GM23248 (cell line): ENCODE measurements at regions not wholly inside any gene's neighbourhood (a gene's known extent, or its start where the extent isn't known, plus 50 kb on each side); places are given as distances from the start of the nearest gene placed in this dataset.

Experiments
- DNase-seq: peaks from one replicate; pipeline ENCODE4 v3.0.0-alpha.2; 2015
- H2AFZ ChIP-seq: fragments of 200-600 bp; sonication (generic); 2 replicates; pipeline ENCODE4 v1.6.1; 2016; ENCODE audit warnings: antibody characterized with exemption
- H3F3A ChIP-seq: fragments of 200-600 bp; sonication (generic); 2 replicates; pipeline ENCODE4 v1.6.1; 2016; ENCODE audit warnings: mild to moderate bottlenecking, antibody characterized with exemption, mixed run types; ENCODE audit not compliant: insufficient read depth
- H3K27ac ChIP-seq: fragments of 200-600 bp; sonication (generic); 2 replicates; pipeline ENCODE4 v1.5.1; 2016; ENCODE audit warnings: mild to moderate bottlenecking
- H3K27me3 ChIP-seq: fragments of 200-600 bp; sonication (generic); replicated peaks from 2 replicates; pipeline ENCODE4 v1.6.1; 2016; ENCODE audit warnings: mild to moderate bottlenecking; ENCODE audit not compliant: insufficient read depth
- H3K36me3 ChIP-seq: fragments of 200-600 bp; sonication (generic); 2 replicates; pipeline ENCODE4 v1.6.1; 2016; ENCODE audit warnings: low read depth, mild to moderate bottlenecking
- H3K4me1 ChIP-seq: fragments of 200-600 bp; sonication (generic); 2 replicates; pipeline ENCODE4 v1.6.1; 2016; ENCODE audit warnings: mild to moderate bottlenecking; ENCODE audit not compliant: insufficient read depth
- H3K4me2 ChIP-seq: fragments of 200-600 bp; sonication (generic); one replicate; pipeline ENCODE4 v1.6.1; 2016; ENCODE audit warnings: mild to moderate bottlenecking; ENCODE audit not compliant: unreplicated experiment
- H3K4me3 ChIP-seq: fragments of 200-600 bp; sonication (generic); 2 replicates; pipeline ENCODE4 v1.5.1; 2016; ENCODE audit warnings: mild to moderate bottlenecking
- H3K79me2 ChIP-seq: fragments of 200-600 bp; sonication (generic); 2 replicates; pipeline ENCODE4 v1.6.1; 2016; ENCODE audit warnings: mild to moderate bottlenecking; ENCODE audit not compliant: insufficient read depth
- H3K9ac ChIP-seq: fragments of 200-600 bp; sonication (generic); 2 replicates; pipeline ENCODE4 v1.6.1; 2016; ENCODE audit warnings: mild to moderate bottlenecking
- H3K9me2 ChIP-seq: fragments of 200-600 bp; sonication (generic); 2 replicates; pipeline ENCODE4 v1.6.1; 2016; ENCODE audit warnings: mixed run types, mild to moderate bottlenecking, moderate library complexity; ENCODE audit not compliant: insufficient read depth
- H3K9me3 ChIP-seq: fragments of 200-600 bp; sonication (generic); one replicate; pipeline ENCODE4 v1.6.1; 2017; ENCODE audit warnings: low read depth
- H4K20me1 ChIP-seq: fragments of 200-600 bp; sonication (generic); 2 replicates; pipeline ENCODE4 v1.6.0; 2016; ENCODE audit not compliant: insufficient read depth
- EZH2 ChIP-seq: fragments of 200-600 bp; sonication (generic); IDR thresholded peaks from 2 replicates; pipeline ENCODE4 v1.6.1; 2018; ENCODE audit warnings: antibody characterized with exemption, mild to moderate bottlenecking; ENCODE audit not compliant: insufficient read depth, poor library complexity, severe bottlenecking
- EZH2phosphoT487 ChIP-seq: fragments of 200-600 bp; sonication (generic); IDR thresholded peaks from 2 replicates; pipeline ENCODE4 v1.6.1; 2018; ENCODE audit warnings: antibody characterized with exemption, moderate library complexity, mild to moderate bottlenecking, low read depth; ENCODE audit not compliant: insufficient read depth
- WGBS, 2 experiments: methylation state at CpG; one replicate each; pipeline ENCODE4 v1.1.6; 2015 to 2017; ENCODE audit warnings: low lambda C conversion rate in 2 of 2, low coverage in 1 of 2; ENCODE audit errors: missing lambda C conversion rate in 2 of 2; 5-methylcytosine and 5-hydroxymethylcytosine counted together
- in situ Hi-C: fragments of 300-500 bp; cut with MboI; formaldehyde crosslinking; loops from 2 replicates; pipeline ENCODE4 v1.15.0; 2020

GRCh38 chr4:136002316-136002715 is 1530.0 kb downstream of the PCDH18 start:
- WGBS, 2 experiments: 46 to 58% methylated on average over 1 of the region's 1 CpG
- TF ChIP-seq EZH2phosphoT487: no peak
- TF ChIP-seq EZH2: no peak

GRCh38 chr4:136001791-136002190 is 1530.5 kb downstream of the PCDH18 start:
- Histone ChIP-seq H2AFZ (no peak overlapping the region), H3K27me3 (no peaks in the 10 kb centered on the region), H3K4me2 (no peak overlapping the region), H4K20me1 (no peaks in the 10 kb centered on the region), H3K4me3 (no peak overlapping the region), H3K27ac (no peak overlapping the region), H3F3A (no peaks in the 10 kb centered on the region), H3K9me2 (no peaks in the 10 kb centered on the region), H3K9me3 (peaks cover 4% of the 10 kb centered on the region), H3K36me3 (no peaks in the 10 kb centered on the region), H3K4me1 (no peaks in the 10 kb centered on the region), H3K79me2 (no peaks in the 10 kb centered on the region), H3K9ac (no peak overlapping the region)
- 32% methylated on average over 2 of the region's 2 CpGs for WGBS, 2 experiments
- in situ Hi-C loops: no loop called here
- TF ChIP-seq EZH2phosphoT487 (no peak), EZH2 (no peak)
- DNase-seq: no peak

More at GRCh38 chr4:136002316-136002715, 1530.0 kb downstream of the PCDH18 start:
- H4K20me1 ChIP-seq: no peaks in the 10 kb centered on the region
- no peaks in the 10 kb centered on the region for H3K27me3 ChIP-seq
- no peaks in the 10 kb centered on the region for H3K4me1 ChIP-seq
- no peak overlapping the region for H3K4me3 ChIP-seq
- H3K4me2 ChIP-seq: no peak overlapping the region
- no peaks in the 10 kb centered on the region for H3K79me2 ChIP-seq
- no peak overlapping the region for H2AFZ ChIP-seq
- in situ Hi-C loops: no loop called here
- H3K9me2 ChIP-seq: no peaks in the 10 kb centered on the region
- no peak for DNase-seq
- no peaks in the 10 kb centered on the region for H3K36me3 ChIP-seq
- H3K9ac ChIP-seq: no peak overlapping the region
- H3K27ac ChIP-seq: no peak overlapping the region
- H3F3A ChIP-seq: no peaks in the 10 kb centered on the region
- H3K9me3 ChIP-seq: peaks cover 4% of the 10 kb centered on the region

GRCh38 chr4:136000246-136000645 is 1532.0 kb downstream of the PCDH18 start:
- H3K9me2 ChIP-seq: no peaks in the 10 kb centered on the region
- DNase-seq: no peak
- H3K27ac ChIP-seq: no peak overlapping the region
- H3K4me1 ChIP-seq: no peaks in the 10 kb centered on the region
- no peaks in the 10 kb centered on the region for H4K20me1 ChIP-seq
- no peaks in the 10 kb centered on the region for H3K79me2 ChIP-seq
- no peak overlapping the region for H3K4me2 ChIP-seq
- H3K9ac ChIP-seq: no peak overlapping the region
- no peaks in the 10 kb centered on the region for H3K27me3 ChIP-seq
- H3K4me3 ChIP-seq: no peak overlapping the region
- H3K36me3 ChIP-seq: no peaks in the 10 kb centered on the region
- TF ChIP-seq EZH2 (no peak), EZH2phosphoT487 (no peak)
- no peaks in the 10 kb centered on the region for H3F3A ChIP-seq
- H2AFZ ChIP-seq: no peak overlapping the region
- peaks cover 4% of the 10 kb centered on the region for H3K9me3 ChIP-seq
- in situ Hi-C loops: no loop called here
- WGBS, 2 experiments: 0 to 5% methylated on average over 1 of the region's 1 CpG

- Histone ChIP-seq H3K4me3 (no peak overlapping the region), H4K20me1 (no peaks in the 10 kb centered on the region), H3K9me2 (no peaks in the 10 kb centered on the region), H3K79me2 (no peaks in the 10 kb centered on the region), H3K9ac (no peak overlapping the region), H3K27ac (no peak overlapping the region), H3K9me3 (no peaks in the 10 kb centered on the region), H3K36me3 (no peaks in the 10 kb centered on the region), H3K4me1 (no peaks in the 10 kb centered on the region), H3K27me3 (no peaks in the 10 kb centered on the region), H3K4me2 (no peak overlapping the region), H2AFZ (no peak overlapping the region), H3F3A (no peaks in the 10 kb centered on the region)
- WGBS, 2 experiments: 35 to 38% methylated on average over 7 of the region's 7 CpGs
- in situ Hi-C loops: no loop called here
- no peak for DNase-seq
- no peak for TF ChIP-seq EZH2phosphoT487
- no peak for TF ChIP-seq EZH2
These were observed 1537.9 kb downstream of the PCDH18 start for GRCh38 chr4:135994360-135994759.

GRCh38 chr4:135976860-135977259 is 1555.4 kb downstream of the PCDH18 start:
- no peak overlapping the region for H3K9ac ChIP-seq

More at GRCh38 chr4:135976860-135977259, 1555.4 kb downstream of the PCDH18 start:
- no peak for TF ChIP-seq EZH2phosphoT487
- no peak for TF ChIP-seq EZH2
- no peak overlapping the region for H3K4me2 ChIP-seq
- H2AFZ ChIP-seq: no peak overlapping the region
- in situ Hi-C loops: no loop called here
- H3K36me3 ChIP-seq: no peaks in the 10 kb centered on the region
- no peaks in the 10 kb centered on the region for H3F3A ChIP-seq
- H3K4me3 ChIP-seq: no peak overlapping the region
- H3K9me3 ChIP-seq: no peaks in the 10 kb centered on the region
- no peaks in the 10 kb centered on the region for H3K27me3 ChIP-seq
- H3K4me1 ChIP-seq: no peaks in the 10 kb centered on the region
- H3K79me2 ChIP-seq: no peaks in the 10 kb centered on the region
- H3K27ac ChIP-seq: no peak overlapping the region
- DNase-seq: no peak
- no peaks in the 10 kb centered on the region for H4K20me1 ChIP-seq
- H3K9me2 ChIP-seq: no peaks in the 10 kb centered on the region
